COR-L47 (cell line): ENCODE measurements at regions not wholly inside any gene's neighbourhood (a gene's known extent, or its start where the extent isn't known, plus 50 kb on each side); places are given as distances from the start of the nearest gene placed in this dataset.
A peak's percentile ranks its signal among the peaks of the same experiment; 100 is the strongest.

Experiments used
- DNase-seq: peaks from one replicate; lab custom pipeline; 2025; lab: John Stamatoyannopoulos, UW

- no peak for DNase-seq
Observed at GRCh38 chr11:130715085-130715876, 201.0 kb downstream of the SNX19 start.

GRCh38 chr11:130715877-130716220 lies 200.4 kb downstream of the SNX19 start:
- no peak for DNase-seq

- DNase-seq = no peak
Observed at GRCh38 chr11:130718120-130718519, 198.2 kb downstream of the SNX19 start.

GRCh38 chr11:130719220-130719915 lies 196.9 kb downstream of the SNX19 start:
- no peak for DNase-seq

GRCh38 chr11:130720232-130721022 lies 195.9 kb downstream of the SNX19 start:
- DNase-seq = no peak

GRCh38 chr11:130721023-130721681 lies 195.1 kb downstream of the SNX19 start:
- no peak for DNase-seq

- DNase-seq = no peak
Observed at GRCh38 chr11:130721736-130722135, 194.5 kb downstream of the SNX19 start.

- DNase-seq = no peak
Observed at GRCh38 chr11:130722401-130722800, 193.9 kb downstream of the SNX19 start.

- DNase-seq = no peak
Observed at GRCh38 chr11:130725421-130726233, 190.7 kb downstream of the SNX19 start.

- no peak for DNase-seq
Observed at GRCh38 chr11:130726234-130727037, 189.8 kb downstream of the SNX19 start.

- no peak for DNase-seq
Observed at GRCh38 chr11:130727157-130728119, 188.8 kb downstream of the SNX19 start.

GRCh38 chr11:130728185-130729180 lies 187.8 kb downstream of the SNX19 start:
- DNase-seq = peak; percentile 65

GRCh38 chr11:130729193-130729592 lies 187.1 kb downstream of the SNX19 start:
- DNase-seq = no peak

- DNase-seq = no peak
Observed at GRCh38 chr11:130729678-130730300, 186.5 kb downstream of the SNX19 start.

GRCh38 chr11:130731401-130731800 lies 184.9 kb downstream of the SNX19 start:
- DNase-seq = no peak

GRCh38 chr11:130732476-130732875 lies 183.8 kb downstream of the SNX19 start:
- no peak for DNase-seq

- no peak for DNase-seq
Observed at GRCh38 chr11:130737041-130737830, 179.0 kb downstream of the SNX19 start.
